Activated CD4-positive, alpha-beta T cell treated with anti-CD3 and anti-CD28 coated beads, Interleukin-2, amount 50 U/mL, for 24 hours (primary cell): ENCODE measurements at regions not wholly inside any gene's neighbourhood (a gene's known extent, or its start where the extent isn't known, plus 50 kb on each side); places are given as distances from the start of the nearest gene placed in this dataset.
A peak's percentile ranks its signal among the peaks of the same experiment; 100 is the strongest.
"Not testable (repeated sequence)": the region's sequence is repeated elsewhere in the genome, so short reads cannot be mapped to it uniquely, and the experiment has no call there.

ENCODE experiments used
- DNase-seq, 2 donors: peaks; one replicate each; pipeline ENCODE4 v3.0.0-alpha.2; 2020; ENCODE audit warnings: low read depth in 1 of 2, low spot score in 1 of 2

DNA sequence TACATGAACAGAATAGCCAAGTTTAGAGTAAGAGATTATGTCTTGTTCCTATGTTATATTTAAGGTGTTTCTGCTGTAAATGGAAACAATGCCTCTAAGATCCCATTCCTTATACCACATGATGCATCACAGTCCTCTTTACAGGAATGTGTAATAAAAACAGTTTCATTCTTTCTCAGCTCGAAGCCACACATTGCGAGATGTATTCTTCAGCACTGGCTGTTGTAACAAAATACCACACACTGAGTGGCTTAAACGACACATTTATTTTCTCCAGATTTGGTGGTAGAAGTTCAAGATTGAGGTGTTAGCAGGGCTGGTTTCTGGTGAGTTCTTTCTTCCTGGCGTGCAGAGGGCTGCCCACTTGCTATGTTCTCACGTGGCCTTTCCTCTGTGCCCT is 246.2 kb downstream of the SOCS6 start:
- no peak for DNase-seq

GRCh38 chr18:70525322-70525721 is 236.5 kb downstream of the SOCS6 start:
- DNase-seq = not testable (repeated sequence)

DNA sequence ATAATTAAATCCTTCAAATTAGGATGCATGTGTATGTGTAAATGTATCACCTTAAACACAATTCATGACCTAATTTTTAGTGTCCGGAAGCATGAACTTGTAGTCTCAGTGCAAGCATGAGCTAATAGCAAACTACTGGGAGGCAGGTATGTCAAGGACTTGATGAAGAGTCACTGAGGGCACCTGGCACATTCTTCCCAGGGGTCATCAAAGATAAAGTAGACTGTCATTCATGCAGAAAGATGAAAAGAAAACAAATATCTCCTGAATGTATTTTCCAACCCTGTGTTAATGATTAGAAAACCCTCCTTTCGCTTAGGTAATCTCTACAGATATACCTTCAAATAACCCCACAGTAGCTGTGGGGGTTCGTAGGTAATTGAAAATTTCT is 234.9 kb downstream of the SOCS6 start:
- no peak for DNase-seq

DNA sequence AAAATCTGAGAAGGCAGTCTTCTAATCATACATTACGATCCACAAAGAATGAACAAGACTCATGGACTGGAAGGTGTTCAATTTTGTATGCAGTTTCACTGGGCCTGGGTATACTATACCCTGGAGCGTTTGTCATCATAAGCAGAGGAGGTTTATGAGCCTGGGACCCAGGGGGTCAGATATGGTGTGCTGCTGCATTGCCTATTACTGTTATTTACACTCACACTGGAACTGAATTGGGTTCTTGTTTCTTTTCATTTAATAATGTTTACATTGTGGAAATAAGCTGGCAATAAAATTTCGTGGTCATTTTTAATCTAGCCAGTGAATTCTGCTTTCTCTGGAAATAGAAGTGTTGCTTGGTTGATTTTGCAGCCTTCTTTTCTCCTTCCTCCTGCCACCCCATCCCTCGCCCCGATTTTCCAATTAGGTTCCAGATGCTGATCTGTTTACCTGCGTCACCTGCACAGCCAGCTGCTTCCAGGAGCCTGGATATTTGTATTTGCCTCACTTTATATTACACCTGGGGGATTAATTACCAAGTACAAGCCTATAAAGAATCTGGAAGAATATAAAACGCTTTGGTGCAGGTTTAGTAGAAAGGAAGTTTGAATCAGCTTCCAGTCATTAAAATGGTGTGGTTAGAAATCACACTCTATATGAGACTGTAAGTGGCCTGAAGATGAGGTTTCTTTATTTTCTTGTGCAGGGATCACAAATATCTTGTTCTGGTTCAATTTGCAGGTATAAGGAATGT is 234.4 kb downstream of the SOCS6 start:
- no peak for DNase-seq

DNA sequence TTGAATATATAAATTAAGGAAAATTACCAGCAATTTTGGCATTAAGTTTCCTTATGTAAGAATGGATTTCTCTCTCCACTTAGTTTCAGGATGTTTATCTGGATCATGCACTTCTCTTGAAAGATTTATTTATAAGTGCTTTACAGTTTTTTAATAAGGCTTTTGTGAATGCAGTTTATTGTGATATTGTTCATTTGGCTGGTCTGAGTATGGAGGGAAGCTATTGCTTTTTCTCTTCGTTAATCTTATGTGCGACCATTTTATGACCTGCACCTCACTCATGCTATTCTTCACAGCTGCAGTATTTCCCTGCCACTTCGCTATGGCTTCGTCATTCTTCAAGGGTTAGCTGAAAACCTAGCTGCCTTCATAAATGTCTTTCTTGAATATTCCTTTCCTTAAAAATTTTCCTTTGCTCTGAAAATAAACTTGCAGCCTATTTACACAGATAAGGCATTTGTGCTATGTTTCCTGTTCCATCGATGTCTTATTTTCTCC is 233.4 kb downstream of the SOCS6 start:
- DNase-seq = no peak

DNA sequence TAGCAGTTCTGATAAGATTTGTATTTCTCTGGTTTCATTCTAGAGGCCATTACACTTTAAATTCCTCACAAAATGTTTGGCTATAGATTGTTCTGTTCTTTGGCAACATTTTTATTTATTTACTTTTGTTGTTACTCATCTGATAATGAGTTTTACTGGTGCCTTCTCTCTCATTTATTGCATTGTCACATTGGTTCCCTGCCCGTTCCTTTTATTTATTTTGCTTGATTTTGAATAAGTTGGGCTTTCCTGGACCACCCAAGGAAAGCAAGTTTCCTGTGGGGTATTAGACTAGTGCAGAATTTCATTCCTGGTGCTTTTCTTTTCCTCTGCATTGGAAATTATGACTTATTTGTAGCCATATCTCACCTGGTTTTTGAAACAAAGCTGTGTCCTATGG is 232.0 kb downstream of the SOCS6 start:
- no peak for DNase-seq

- DNase-seq = no peak
These were observed 224.8 kb downstream of the SOCS6 start for GRCh38 chr18:70513502-70514171.

DNA sequence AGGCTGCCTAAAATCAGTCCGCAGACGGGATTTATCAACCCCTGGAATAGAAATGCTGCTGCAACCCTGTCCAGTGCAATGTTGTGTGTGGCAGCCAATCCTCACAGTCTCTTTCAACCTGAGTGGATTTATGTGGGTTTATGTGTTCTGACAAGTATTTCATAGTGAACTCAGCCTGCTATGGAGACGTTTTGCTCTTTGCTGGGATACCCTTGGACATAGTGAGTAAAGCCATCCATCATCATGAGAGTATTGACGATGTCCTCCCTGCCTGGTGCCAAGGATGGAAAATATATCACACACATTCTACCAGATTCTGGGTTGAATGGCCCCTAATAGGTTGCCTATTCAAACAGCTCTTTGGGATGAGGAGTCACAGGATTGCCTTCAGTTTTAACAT is 219.1 kb downstream of the SOCS6 start:
- no peak for DNase-seq

DNA sequence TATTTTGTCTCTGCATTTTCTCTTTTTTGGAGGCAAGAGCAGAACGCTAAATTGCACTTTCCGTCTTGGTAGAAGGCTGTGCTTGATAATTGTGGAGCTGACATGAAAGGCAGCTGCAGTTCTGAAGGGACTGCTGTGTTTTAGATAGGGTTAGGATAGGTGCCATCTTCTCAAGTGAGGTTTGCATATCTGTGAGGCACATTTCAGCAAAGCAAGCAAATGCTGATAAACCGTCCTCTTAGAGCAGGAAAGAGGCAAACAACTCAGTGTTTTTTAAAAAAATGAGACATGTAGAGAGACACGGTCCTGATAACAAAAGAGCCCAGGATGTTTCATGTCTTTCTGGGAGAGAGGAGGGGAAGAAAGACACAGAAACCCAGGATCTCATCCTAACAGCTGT is 217.7 kb downstream of the SOCS6 start:
- DNase-seq = no peak

DNA sequence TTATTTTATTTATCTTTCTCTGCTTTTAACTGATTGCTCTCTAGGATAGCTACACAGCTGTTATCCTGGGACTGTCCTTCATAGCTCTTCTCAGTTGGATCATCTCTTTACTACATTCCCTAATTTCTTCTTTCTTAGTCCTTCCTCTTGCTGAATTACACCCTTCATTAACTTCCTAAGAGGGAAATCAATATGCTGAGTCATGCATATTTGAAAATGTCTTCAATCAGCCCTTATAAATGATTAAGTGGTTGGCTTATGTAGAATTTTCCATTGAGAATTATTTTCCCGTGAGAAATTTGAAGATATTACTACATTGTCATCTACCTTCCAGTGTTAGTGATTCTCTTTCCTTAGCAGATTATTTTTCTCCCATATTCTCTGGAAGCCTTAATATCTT is 214.2 kb downstream of the SOCS6 start:
- DNase-seq = no peak

GRCh38 chr18:70501358-70501757 is 212.5 kb downstream of the SOCS6 start:
- DNase-seq = no peak

GRCh38 chr18:70500748-70501147 is 211.9 kb downstream of the SOCS6 start:
- DNase-seq = no peak

DNA sequence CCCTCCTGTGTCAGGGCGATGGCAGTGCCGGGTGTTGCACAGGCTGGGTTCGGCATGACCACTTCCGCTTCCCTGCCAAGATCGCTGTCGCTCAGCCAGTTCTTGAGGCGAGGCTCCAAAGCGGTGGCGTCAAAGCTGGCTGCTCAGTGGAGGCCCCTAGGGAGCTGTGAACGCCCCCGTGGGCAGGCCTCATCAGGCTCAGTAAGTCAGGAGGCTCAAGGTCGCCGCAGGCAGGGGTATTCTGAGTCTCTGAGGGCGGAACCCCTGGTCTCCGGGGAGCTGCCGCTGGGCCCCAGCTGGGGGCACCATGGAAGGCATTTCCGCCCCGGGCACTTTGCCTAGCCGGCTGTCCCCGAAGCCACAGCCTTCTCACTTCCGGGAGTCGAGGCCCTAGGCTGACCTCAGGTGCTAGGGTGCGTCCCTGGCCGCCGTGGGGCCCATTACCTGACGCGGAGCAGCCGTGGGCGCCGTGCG is 210.4 kb downstream of the SOCS6 start:
- no peak for DNase-seq

DNA sequence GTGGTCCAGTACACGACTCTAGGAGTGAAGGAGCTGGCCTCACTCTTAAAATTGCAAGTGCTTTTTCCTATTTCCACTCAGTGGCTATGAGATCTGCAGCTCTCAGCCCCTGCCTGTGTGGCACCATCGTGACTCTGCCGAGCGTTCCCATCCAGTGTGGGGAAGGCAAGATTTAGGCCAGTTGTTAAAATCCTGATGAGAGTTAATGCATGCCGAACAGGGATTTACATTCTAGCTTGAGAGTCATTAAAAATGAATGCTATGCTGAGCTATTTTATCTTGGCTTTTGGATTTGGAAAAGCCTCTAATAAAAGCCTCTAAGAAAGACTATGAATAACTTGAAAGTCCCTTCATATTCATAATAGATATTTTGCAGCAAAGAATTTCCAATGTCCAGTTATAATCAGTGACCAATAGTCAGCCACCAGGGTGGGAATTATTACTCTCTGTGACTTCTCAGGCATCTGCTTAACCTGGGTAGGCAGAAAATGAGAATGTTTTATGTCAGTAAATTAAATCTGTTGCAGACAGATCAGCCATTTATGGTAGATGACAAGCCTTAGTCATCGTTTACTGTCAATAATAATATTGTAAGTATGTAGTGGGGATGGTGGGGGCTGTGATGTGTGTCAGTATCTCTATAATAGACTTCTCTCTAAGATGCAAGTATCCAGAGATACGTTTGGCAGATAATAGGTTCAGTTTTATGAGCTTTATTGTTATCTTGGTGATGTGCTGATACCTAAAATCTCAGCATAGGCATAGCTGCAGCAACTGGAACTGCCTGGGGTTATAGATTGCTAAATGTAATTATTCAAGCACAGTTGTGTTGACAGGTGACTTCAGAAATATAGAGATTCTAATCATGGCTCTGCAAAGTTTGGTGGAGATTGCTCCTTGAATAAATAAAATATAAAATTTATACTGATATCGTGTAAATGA is 207.8 kb downstream of the SOCS6 start:
- no peak for DNase-seq

DNA sequence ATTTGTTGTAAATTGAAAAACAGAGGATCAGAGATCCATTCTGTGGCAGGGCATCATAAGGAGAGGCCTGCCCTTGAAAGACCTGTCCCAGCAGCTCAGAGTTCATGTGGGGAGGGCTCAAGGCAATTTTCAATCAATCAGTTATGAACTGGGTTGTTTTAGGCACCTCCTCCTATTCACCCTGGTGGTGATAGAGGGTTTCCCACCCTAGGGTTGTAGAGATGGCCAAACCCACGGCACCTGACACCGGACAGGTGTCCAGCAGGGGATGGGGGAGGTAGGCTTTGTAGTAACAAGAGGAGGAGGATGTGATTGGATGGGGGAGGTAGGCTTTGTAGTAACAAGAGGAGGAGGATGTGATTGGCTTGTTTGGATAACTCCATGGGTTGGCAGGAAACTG is 205.7 kb downstream of the SOCS6 start:
- DNase-seq = no peak

GRCh38 chr18:70493461-70493860 is 204.6 kb downstream of the SOCS6 start:
- no peak for DNase-seq

DNA sequence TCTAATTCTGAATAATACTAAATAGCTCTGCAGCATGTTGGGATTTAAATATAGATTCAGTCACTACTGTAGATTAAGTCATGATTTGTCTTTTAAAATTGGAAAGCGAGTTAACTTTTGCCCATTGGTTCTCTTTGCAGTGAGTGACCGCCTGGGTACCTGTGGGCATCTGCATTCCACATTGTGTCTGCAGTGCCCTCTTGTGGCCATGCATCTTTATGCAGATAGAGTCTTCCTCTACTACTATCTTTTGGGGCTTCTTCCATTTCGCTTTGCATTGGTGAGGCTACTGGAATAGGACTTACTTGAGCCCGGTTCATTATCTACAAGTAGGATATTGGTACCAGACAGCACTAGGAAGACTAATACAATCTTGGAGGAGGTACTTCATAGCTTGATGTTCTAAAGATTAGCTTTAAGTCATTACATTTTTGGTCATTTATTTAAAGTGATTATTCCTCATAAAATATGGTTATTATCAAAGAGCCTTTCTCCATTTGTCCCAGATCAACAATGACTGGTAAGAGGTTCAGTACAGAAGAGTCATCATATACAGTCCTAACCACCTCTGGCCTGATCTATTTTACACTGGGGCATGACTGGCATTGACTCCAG is 203.0 kb downstream of the SOCS6 start:
- DNase-seq = peak; percentile 2 to 21

- peak in 1 of 2 donors; percentile 20 for DNase-seq
These were observed 201.4 kb downstream of the SOCS6 start for GRCh38 chr18:70489986-70490933.

DNA sequence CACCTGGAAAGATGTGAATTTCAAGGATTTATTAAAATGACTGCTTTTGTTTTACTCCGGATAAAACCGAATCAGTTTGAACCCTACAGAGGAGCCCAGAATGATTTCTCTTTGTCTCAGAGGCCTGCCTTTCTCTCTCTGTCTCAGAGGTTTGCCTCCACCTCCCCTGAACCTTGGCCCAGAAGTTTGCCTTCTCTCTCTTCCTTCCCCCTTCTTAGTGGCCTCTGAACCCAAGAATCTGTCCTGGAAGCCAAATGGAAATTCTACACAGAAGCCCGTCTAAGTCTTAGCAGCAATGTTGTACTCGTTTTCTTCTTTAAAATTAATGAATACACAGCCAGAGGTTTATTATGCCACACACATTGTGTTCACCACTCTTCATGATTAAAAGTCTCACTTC is 200.7 kb downstream of the SOCS6 start:
- no peak for DNase-seq

GRCh38 chr18:70469916-70470315 is 181.1 kb downstream of the SOCS6 start:
- DNase-seq = no peak
